Stomach (tissue), 4 donors: ENCODE measurements at regions not wholly inside any gene's neighbourhood (a gene's known extent, or its start where the extent isn't known, plus 50 kb on each side); places are given as distances from the start of the nearest gene placed in this dataset.

Experiments
- CTCF ChIP-seq, 7 experiments: fragments of 450-650 bp in 4 of 7; fragments of 200-600 bp in 3 of 7; sonication (generic) in 3 of 7; IDR thresholded peaks; one replicate each; pipeline ENCODE4 v1.5.1; 2016 to 2019; ENCODE audit warnings: antibody characterized with exemption in 7 of 7, control low read depth in 2 of 7, mild to moderate bottlenecking in 1 of 7
- POLR2A ChIP-seq, 4 donors: fragments of 450-650 bp; IDR thresholded peaks; one replicate each; pipeline ENCODE4 v1.6.1; 2016; ENCODE audit warnings: antibody characterized with exemption in 4 of 4, control low read depth in 2 of 4, mild to moderate bottlenecking in 1 of 4, moderate library complexity in 1 of 4

- no peak for TF ChIP-seq CTCF (IDR thresholded peaks at IDR 0.05)
- no peak for TF ChIP-seq POLR2A (IDR thresholded peaks at IDR 0.05)
These were observed 65.7 kb upstream of the APP start for GRCh38 chr21:26236281-26236680.
